CD14-positive monocyte (primary cell): ENCODE measurements at regions not wholly inside any gene's neighbourhood (a gene's known extent, or its start where the extent isn't known, plus 50 kb on each side); places are given as distances from the start of the nearest gene placed in this dataset.
A peak's percentile ranks its signal among the peaks of the same experiment; 100 is the strongest.

ENCODE experiments used
- DNase-seq, 3 donors: peaks; one replicate each; pipeline ENCODE4 v3.0.0-alpha.2; 2011 to 2022
- H2AFZ ChIP-seq: 2 replicates; pipeline ENCODE4 v1.6.0; 2012; ENCODE audit warnings: mild to moderate bottlenecking, low read depth, low read length, inconsistent platforms; ENCODE audit not compliant: insufficient read depth, poor library complexity, severe bottlenecking
- H3K27ac ChIP-seq, 2 donors: 1 replicate in 1 of 2; 2 replicates in 1 of 2; pipeline ENCODE4 v1.5.1; 2012 to 2013; ENCODE audit warnings: low read length in 2 of 2, control low read depth in 1 of 2, inconsistent platforms in 1 of 2, low read depth in 1 of 2, mild to moderate bottlenecking in 1 of 2
- H3K27me3 ChIP-seq, 2 donors: one replicate each; pipeline versions ENCODE4 v1.6.0 to v1.6.1; 2011 to 2013; ENCODE audit warnings: low read length in 2 of 2; ENCODE audit not compliant: control insufficient read depth in 2 of 2, insufficient read depth in 2 of 2
- H3K36me3 ChIP-seq, 2 donors: replicated peaks in 1 of 2; 1 replicate in 1 of 2; 2 replicates in 1 of 2; pipeline versions ENCODE4 v1.5.1 to v1.6.1; 2012 to 2013; ENCODE audit warnings: low read length in 2 of 2, control low read depth in 1 of 2, inconsistent platforms in 1 of 2, mild to moderate bottlenecking in 1 of 2; ENCODE audit not compliant: insufficient read depth in 2 of 2, control insufficient read depth in 1 of 2
- H3K4me1 ChIP-seq, 2 donors: 1 replicate in 1 of 2; 2 replicates in 1 of 2; pipeline versions ENCODE4 v1.5.1 to v1.6.1; 2012 to 2013; ENCODE audit warnings: low read length in 2 of 2, control low read depth in 1 of 2, inconsistent platforms in 1 of 2, mild to moderate bottlenecking in 1 of 2, moderate library complexity in 1 of 2; ENCODE audit not compliant: insufficient read depth in 2 of 2, control insufficient read depth in 1 of 2
- H3K4me2 ChIP-seq: replicated peaks from 2 replicates; pipeline ENCODE3; 2012; ENCODE audit warnings: low read length, moderate library complexity, mild to moderate bottlenecking; ENCODE audit not compliant: poor library complexity, severe bottlenecking; ENCODE audit errors: extremely low read depth
- H3K4me3 ChIP-seq, 3 experiments: fragments of 200-600 bp in 1 of 3; sonication (generic) in 1 of 3; replicated peaks in 1 of 3; 1 replicate in 2 of 3; 2 replicates in 1 of 3; pipeline ENCODE4 v1.5.1; 2011 to 2013; ENCODE audit warnings: low read length in 3 of 3, mild to moderate bottlenecking in 3 of 3, control low read depth in 2 of 3, low read depth in 2 of 3, inconsistent platforms in 1 of 3, moderate library complexity in 1 of 3
- H3K79me2 ChIP-seq: 2 replicates; pipeline ENCODE4 v1.6.0; 2012; ENCODE audit warnings: mild to moderate bottlenecking, control low read depth, inconsistent platforms, low read length, moderate library complexity; ENCODE audit not compliant: insufficient read depth
- H3K9ac ChIP-seq: 2 replicates; pipeline ENCODE4 v1.6.0; 2017; ENCODE audit warnings: low read length, mild to moderate bottlenecking; ENCODE audit not compliant: insufficient read depth, poor library complexity, severe bottlenecking
- H3K9me3 ChIP-seq, 2 donors: replicated peaks in 1 of 2; 1 replicate in 1 of 2; 2 replicates in 1 of 2; pipeline versions ENCODE4 v1.5.1 to v1.6.1; 2012 to 2013; ENCODE audit warnings: low read length in 2 of 2, control low read depth in 1 of 2; ENCODE audit not compliant: control insufficient read depth in 1 of 2, insufficient read depth in 1 of 2
- H4K20me1 ChIP-seq: 2 replicates; pipeline ENCODE4 v1.6.0; 2012; ENCODE audit warnings: mild to moderate bottlenecking, low read length, control low read depth, moderate library complexity; ENCODE audit not compliant: insufficient read depth
- H3K27ac Mint-ChIP-seq, 7 donors: one replicate each; pipeline ENCODE4 v1.8.0; 2020; ENCODE audit warnings: mild to moderate bottlenecking in 7 of 7, mixed read lengths in 7 of 7, moderate library complexity in 6 of 7, inconsistent platforms in 2 of 7
- H3K27me3 Mint-ChIP-seq, 3 donors: one replicate each; pipeline ENCODE4 v1.8.0; 2021 to 2022; ENCODE audit warnings: low read depth in 3 of 3, mild to moderate bottlenecking in 3 of 3, mixed read lengths in 3 of 3, moderate library complexity in 3 of 3, inconsistent platforms in 1 of 3
- H3K36me3 Mint-ChIP-seq, 2 donors: one replicate each; pipeline ENCODE4 v1.8.0; 2020; ENCODE audit warnings: mixed read lengths in 2 of 2, inconsistent platforms in 1 of 2, mild to moderate bottlenecking in 1 of 2
- H3K4me1 Mint-ChIP-seq: one replicate; pipeline ENCODE4 v1.8.0; 2020; ENCODE audit warnings: mild to moderate bottlenecking, mixed read lengths
- H3K4me3 Mint-ChIP-seq, 2 donors: one replicate each; pipeline ENCODE4 v1.8.0; 2020; ENCODE audit warnings: mild to moderate bottlenecking in 2 of 2, mixed read lengths in 2 of 2, moderate library complexity in 1 of 2
- H3K9me3 Mint-ChIP-seq, 7 donors: one replicate each; pipeline ENCODE4 v1.8.0; 2020 to 2022; ENCODE audit warnings: mixed read lengths in 7 of 7, mild to moderate bottlenecking in 6 of 7, moderate library complexity in 6 of 7, inconsistent platforms in 2 of 7
- WGBS: methylation state at CpG from one replicate; pipeline ENCODE4 v1.1.5; 2013; ENCODE audit warnings: missing lambda C conversion rate; ENCODE audit not compliant: insufficient coverage; 5-methylcytosine and 5-hydroxymethylcytosine counted together
- intact Hi-C, 2 donors: fragments of 100-400 bp; cut with micrococcal nuclease; formaldehyde crosslinking; loops; one replicate each; pipeline versions ENCODE4 v1.15.0 to v1.15.1; 2023
- TF ChIP-seq, protein P1 (sequence below): fragments of 200-600 bp; IDR thresholded peaks from one replicate; pipeline ENCODE4 v1.8.0; 2022; ENCODE audit warnings: antibody characterized with exemption, mild to moderate bottlenecking

DNA sequence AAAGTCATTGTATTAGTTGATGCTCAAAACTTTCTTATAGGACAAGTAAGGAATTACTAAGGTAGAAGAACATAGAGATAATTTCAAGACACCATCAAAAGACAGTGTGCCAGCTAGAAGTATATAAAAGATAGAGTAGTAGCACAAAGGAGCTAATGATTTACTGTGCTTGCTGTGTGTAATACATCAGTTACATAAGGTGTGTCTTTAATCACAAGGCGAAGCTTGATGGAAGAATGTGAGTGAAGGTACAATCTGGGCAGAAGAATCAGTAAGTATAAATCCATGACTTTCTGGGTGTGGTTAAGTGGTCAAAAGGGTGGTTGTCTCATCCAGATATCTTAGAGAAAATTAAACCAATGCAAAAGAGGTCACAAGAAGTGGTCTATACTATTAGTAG is 95.1 kb upstream of the BOD1L1 start:
- DNase-seq, result no peak
- Histone ChIP-seq H3K9ac (no peak overlapping the region), H4K20me1 (no peaks in the 10 kb centered on the region), H3K36me3 (no peaks in the 10 kb centered on the region), H3K27ac (no peak overlapping the region), H3K4me3 (no peak overlapping the region), H2AFZ (no peak overlapping the region), H3K9me3 (no peaks in the 10 kb centered on the region), H3K27me3 (no peaks in the 10 kb centered on the region), H3K4me2 (no peak overlapping the region), H3K79me2 (no peaks in the 10 kb centered on the region), H3K4me1 (no peaks in the 10 kb centered on the region)
- no peak overlapping the region for H3K4me3 Mint-ChIP-seq
- H3K9me3 Mint-ChIP-seq, result peaks cover 0 to 6% (median under 1%) of the 10 kb centered on the region in 7 donors
- no peaks in the 10 kb centered on the region for H3K4me1 Mint-ChIP-seq
- no peaks in the 10 kb centered on the region for H3K36me3 Mint-ChIP-seq
- TF ChIP-seq, protein P1, sequence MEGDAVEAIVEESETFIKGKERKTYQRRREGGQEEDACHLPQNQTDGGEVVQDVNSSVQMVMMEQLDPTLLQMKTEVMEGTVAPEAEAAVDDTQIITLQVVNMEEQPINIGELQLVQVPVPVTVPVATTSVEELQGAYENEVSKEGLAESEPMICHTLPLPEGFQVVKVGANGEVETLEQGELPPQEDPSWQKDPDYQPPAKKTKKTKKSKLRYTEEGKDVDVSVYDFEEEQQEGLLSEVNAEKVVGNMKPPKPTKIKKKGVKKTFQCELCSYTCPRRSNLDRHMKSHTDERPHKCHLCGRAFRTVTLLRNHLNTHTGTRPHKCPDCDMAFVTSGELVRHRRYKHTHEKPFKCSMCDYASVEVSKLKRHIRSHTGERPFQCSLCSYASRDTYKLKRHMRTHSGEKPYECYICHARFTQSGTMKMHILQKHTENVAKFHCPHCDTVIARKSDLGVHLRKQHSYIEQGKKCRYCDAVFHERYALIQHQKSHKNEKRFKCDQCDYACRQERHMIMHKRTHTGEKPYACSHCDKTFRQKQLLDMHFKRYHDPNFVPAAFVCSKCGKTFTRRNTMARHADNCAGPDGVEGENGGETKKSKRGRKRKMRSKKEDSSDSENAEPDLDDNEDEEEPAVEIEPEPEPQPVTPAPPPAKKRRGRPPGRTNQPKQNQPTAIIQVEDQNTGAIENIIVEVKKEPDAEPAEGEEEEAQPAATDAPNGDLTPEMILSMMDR, result no peak
- WGBS, result no CpG with 5 or more reads among the region's 1 CpG
- peaks cover 0 to 4% (median 2%) of the 10 kb centered on the region in 3 donors for H3K27me3 Mint-ChIP-seq
- peak overlapping the region in 1 of 7 donors; percentile 23 for H3K27ac Mint-ChIP-seq
- intact Hi-C loops, result no loop called here

DNA sequence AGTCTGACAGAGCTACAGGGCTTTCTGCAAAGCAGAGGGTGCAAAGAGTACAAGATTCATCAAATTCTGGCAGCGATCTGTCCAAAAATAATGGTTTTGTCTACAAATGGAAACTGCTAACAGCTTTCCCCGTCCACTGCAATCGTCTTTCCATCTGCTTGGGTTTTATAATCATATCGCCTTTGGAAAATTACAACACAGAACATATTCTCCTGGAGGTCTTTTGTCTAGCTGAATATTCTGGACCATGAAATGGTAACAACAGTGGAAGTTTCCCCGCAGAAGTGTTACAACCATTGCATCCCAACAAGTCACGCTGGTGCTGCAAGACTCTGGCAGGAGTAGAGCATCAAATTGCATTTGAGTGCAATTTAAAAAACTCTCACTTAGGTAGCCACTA is 101.2 kb upstream of the BOD1L1 start:
- Histone ChIP-seq H3K79me2 (no peaks in the 10 kb centered on the region), H3K4me3 (no peak overlapping the region), H3K27me3 (no peaks in the 10 kb centered on the region), H3K9me3 (no peaks in the 10 kb centered on the region), H3K27ac (no peak overlapping the region), H4K20me1 (no peaks in the 10 kb centered on the region), H2AFZ (no peak overlapping the region), H3K9ac (no peak overlapping the region), H3K36me3 (no peaks in the 10 kb centered on the region), H3K4me1 (no peaks in the 10 kb centered on the region), H3K4me2 (no peak overlapping the region)
- Mint-ChIP-seq H3K4me1 (no peaks in the 10 kb centered on the region), H3K27ac (no peak overlapping the region), H3K36me3 (no peaks in the 10 kb centered on the region), H3K27me3 (peaks cover 0 to 4% (median 0%) of the 10 kb centered on the region in 3 donors), H3K4me3 (no peak overlapping the region), H3K9me3 (peaks cover 0 to 4% (median 2%) of the 10 kb centered on the region in 7 donors)
- intact Hi-C loops, result no loop called here
- WGBS, result 80% methylated on average over 3 of the region's 6 CpGs
- DNase-seq, result no peak
- TF ChIP-seq, protein P1, result no peak
